DMS114 treated with DMSO at 0.1 percent for 48 hours (cell line): ENCODE measurements at regions not wholly inside any gene's neighbourhood (a gene's known extent, or its start where the extent isn't known, plus 50 kb on each side); places are given as distances from the start of the nearest gene placed in this dataset.

ENCODE experiments used
- DNase-seq: peaks from one replicate; lab custom pipeline; 2025; ENCODE audit not compliant: unreplicated experiment; lab: John Stamatoyannopoulos, UW

DNA sequence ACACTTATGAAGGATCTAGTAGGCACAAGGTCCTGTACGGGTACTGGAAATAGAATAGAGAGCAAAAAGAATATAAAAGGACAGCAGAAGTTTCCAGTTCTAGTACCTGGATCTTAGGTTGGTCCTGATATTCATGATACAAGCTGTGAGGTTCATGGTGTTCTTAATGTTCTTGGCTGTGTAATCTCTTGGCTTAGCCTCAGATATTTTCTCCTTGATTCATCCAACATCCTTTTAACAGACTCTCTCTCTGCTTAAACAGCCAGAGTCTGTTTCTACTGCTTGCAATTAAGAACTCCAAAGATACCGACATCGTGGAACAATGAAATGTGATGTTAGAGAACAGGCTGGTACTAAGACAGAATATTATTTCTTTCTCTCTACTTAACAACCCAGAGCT lies 49.9 kb downstream of the CNTN3 start:
- DNase-seq, result no peak

DNA sequence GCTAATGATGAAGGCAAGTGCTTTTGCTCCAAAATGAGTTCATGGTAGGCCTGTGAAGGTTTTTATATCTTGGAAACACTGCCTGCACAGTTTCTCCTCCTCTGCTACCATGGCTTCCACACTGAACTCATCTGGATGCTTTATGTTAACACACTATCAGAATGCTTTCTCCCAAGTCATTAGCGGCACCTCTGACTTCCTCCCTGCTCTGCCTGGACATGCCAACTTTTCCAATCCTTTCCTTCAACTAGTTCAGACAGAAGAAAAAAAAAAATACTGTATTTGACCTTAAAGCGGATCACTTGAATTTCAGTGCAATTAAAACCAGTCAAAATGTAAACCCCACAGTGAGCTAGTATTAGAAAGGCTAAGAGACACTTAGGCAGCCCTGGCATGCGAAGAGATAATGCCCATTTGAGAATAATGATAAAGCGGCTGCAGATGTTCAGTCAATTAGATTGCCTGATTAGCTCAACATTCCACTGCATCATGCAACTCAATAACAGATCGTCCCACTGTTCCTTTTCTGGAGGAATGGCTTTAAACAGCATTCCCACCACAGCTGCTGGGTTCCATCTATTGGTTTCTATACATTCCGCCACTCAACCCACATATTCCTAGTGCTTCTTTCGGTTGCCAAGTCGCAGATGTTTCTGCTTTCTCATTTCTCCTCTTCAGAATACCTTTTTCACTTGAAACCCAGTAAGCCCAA lies 51.7 kb downstream of the CNTN3 start:
- no peak for DNase-seq

DNA sequence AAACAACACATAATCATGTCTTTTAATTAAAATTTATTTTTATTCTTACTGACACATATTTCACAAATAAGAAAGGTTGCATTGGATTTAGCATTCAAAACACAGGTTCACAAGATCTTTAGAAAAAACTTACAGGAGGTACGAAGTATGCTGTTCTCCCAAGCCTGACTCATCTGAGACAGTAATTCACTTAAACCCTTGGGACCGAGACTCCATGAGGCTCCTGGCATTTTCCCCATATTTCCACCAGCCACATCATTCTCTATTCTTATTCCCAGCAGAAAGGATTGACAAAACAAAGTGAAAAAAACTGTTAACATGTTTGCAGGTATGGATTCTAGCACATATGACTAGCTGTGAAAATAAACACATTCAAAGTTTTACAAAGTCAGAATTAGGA lies 52.6 kb downstream of the CNTN3 start:
- no peak for DNase-seq

DNA sequence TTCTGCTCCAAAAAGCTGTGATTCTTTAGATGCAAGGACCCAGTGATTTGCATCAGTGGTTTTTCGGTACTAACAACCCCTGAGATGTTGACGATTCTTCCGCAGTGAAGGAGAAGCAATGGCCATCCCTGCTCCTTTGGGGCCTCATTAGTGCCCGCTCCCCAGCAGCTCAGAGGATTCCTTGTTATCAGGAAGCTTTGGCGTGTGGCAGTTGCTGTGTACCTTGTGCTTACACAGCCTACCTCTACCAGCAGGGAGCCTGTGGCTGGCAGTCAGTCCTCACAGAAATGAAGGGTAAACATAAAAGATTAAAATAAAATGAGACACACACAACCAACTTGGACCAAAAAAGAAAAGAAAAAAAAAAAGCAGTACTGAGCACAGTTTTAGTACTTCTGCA lies 55.2 kb downstream of the CNTN3 start:
- DNase-seq, result no peak

DNA sequence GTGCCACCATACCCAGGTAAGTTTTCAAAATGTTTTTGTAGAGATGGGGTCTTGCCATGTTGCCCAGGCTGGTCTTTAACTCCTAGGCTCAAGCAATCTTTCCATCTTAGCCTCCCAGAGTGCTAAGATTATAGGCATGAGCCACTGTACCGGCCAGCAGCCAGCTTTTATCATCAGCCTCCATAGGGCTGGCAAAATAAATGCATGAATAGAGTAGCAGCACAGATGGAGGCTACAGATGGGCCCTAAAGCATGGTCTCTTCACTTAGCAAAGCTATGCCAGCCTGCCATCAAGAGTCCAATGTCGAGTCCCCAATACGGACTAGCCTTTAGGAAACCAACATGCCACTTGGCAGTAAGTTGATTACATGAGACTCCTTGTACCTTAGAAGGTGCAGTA lies 63.8 kb downstream of the CNTN3 start:
- DNase-seq, result no peak

DNA sequence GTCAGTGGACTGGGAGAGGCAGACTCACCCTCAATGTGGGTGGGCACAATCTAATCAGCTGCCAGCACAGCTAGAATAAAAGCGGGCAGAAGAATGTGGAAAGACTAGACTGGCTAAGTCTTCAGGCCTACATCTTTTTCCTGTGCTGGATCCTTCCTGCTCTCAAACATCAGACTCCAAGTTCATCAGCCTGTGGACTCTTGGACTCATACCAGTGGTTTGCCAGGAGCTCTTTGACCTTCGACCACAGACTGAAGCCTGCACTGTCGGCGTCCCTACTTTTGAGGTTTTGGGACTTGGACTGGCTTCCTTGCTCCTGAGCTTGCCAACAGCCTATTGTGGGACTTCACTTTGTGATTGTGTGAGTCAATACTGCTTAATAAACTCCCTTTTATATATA lies 68.0 kb downstream of the CNTN3 start:
- no peak for DNase-seq

DNA sequence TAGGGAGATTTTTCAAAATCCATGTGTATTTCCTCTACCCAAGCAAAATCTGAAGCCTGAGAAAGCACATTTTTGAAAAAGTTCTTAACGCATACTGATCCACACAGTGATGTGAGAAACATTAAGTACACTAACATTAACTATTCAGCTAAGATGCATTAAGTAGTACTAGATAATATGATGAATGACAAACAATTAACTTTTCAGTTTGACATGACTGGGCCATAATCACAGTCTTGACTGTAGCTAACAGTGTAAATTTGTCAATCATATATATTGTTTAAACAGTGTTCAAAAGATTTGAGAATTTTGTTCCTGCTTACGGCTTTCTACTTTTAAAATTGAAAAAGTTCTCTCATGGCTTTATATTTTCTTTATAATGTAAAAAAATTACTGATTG lies 72.0 kb downstream of the CNTN3 start:
- DNase-seq, result no peak

DNA sequence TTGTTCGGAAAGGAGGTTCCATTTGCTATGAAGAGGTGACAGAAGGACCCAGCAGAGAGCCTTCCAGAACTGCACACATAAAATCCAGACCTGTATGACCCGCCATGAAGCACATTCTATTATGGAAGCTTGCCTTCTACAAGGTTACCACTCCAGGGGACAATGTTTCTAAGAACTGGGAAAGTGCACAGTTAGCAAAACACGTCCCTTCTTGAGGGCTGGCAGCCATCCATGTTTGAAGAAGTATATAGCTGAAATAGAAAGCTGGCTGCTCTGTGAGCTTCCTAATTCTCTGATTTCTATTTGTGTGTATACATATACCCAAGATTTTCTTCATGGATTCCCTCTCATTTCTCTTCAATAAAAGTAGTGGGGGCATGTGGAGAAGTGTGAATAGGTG lies 74.6 kb downstream of the CNTN3 start:
- DNase-seq, result no peak

DNA sequence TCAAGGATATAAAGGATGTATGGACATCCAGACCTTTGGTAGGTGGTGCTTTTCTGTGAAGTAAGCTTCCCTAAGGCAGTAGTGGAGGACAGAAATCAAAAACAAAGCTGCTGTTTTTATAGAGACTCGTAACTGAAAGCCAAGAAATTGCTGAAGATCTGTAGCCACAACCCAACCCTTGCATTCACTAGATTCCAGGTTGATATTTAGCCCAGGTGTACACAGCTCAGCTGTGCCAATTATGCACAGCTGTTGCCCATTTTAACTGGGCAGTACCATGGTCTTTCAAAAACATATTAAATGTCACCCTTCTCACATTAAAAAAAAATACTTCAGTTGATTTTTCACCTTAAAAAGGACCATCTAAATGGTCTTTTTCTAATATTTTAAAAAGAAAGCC lies 75.8 kb downstream of the CNTN3 start:
- DNase-seq, result no peak

DNA sequence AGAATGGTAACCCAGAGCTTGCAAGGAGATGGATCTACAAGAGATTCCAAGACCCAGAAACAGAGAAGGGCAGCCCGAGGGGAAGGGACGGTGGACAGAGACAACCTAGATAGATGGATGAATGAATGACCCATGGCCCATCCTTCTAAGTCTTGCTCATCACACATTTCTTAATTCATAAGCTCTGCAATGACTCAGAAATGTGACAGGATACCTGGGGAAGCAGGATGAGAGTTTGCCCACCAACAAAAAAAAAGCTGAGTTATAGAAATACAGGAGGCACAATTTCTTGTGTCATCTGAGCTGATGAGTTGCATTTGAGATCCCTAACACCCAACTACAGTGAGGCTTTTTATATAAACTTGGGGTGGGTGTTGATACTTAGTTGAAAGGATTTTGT lies 76.6 kb downstream of the CNTN3 start:
- no peak for DNase-seq

DNA sequence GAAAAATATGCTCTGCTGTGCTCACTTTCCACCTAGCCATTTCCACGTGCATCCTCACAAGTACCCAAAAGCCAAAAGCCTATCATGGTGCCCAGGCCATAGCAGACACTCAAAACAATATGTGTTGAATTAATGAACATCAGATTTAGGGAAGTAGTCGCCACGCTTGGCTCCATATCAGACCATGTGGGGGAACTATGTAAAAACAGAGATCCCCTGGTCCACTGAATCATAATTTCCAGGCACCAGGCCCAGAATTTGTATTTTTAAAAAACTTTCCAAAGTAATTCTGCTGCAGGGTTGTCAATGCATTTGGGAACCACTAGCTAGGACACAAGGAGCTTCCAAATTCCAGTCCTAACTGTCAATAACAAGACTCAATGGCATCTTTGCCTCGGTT lies 77.3 kb downstream of the CNTN3 start:
- DNase-seq, result no peak

DNA sequence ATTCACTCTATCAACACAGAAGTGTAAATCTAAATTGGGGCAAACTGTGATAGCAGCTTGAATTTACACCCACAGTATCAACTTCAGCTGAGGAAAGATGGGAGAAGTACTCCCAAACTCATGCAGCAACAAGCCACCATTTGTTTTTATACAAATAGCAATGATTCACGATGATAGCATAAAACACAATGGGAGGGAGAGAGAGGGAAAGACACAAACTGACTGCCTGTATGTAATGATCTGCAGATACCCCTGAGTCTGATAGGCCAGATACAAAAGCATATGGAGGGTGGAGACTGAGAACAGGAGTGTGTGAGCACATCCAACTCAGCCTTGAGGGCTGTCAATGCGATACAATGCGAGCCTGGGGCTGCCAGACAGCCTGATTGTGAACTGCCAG lies 79.2 kb downstream of the CNTN3 start:
- no peak for DNase-seq

DNA sequence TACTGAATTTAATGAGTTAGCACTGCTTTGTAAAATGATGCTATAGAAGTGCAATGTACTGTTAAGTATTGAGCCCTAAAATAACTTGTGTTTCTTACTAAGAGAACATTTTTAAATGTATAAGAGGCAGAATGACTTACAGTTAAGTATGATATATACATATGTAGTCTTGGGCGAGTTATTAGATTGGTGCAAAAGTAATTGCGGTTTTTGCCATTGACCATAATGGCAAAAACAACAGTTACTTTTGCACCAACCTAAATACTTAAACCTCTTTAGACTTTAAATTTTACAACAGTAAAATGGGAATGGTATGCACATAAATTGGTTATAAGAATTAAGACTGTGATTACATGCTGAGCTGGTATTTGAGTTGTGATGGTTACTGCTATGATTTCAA lies 79.8 kb downstream of the CNTN3 start:
- no peak for DNase-seq

DNA sequence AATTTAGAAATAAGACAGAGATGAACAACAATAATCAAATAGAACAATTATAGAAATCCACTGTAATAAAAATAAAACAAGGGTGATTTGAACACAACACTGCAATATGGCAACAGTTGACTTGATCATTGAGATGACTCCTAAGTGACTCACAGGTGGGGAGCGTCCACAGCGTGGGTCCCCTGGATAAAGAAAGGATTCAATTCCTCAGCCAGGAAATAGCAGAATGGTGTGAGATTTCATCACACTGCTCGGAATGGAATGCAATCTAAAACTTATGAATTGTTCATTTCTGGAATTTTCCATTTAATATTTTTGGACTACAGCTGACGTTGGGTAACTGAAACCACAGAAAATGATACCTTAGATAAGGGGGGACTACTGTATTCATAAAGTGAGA lies 82.0 kb downstream of the CNTN3 start:
- no peak for DNase-seq

DNA sequence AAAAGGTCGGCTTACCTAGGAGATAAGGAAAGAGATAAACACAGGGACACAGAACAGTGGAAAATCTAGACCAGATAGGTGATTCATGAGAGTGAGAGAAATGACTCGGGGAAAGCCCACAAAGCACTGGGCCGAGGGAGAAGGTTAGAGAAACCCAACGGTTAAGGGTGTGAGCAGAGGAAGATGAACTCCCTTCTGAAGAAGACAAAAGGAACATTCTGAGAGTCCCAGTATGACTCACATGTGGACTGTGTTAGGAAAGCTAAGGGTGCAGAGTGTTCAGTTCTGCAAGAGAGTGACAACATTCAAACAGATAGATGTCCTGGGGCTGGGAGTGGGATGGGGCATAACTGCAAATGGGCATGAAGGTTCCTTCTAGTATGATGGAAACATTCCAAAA lies 83.0 kb downstream of the CNTN3 start:
- no peak for DNase-seq

DNA sequence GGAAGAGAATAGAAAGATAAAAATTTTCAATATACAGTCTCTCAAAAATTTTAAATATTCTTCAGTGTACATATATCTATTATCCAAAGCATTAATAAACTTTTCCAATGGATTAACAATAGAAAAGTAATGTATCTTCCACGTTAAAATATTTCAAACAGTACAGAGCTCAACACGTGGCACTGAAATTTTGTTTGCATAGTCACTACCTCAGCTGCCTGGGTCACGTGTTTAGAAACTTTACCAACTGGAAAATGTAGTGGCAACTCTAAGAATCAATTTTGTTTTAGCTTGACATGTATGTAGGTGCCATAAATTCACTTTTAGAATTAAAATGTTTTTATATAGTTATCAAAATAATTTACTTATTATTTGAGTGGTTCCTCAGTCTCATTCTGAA lies 85.3 kb downstream of the CNTN3 start:
- no peak for DNase-seq

DNA sequence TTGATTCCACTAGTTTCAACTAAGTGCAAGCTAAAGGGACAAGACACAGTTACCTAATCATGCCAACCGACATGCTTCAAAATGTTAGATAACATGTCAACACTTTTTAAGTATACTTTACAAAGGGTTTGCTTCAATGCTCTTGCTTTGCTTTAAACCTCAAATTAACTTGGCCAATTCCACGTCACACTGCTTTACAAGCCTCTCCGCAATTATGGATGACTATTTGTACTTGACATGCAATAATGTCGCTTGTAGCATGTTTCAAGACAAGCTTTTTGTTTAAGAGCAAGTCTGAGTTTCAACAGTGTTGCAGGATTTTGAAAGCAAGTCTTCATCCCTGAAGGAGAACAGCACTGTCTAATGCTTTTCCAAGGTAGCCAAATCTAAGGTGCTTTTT lies 86.9 kb downstream of the CNTN3 start:
- no peak for DNase-seq

DNA sequence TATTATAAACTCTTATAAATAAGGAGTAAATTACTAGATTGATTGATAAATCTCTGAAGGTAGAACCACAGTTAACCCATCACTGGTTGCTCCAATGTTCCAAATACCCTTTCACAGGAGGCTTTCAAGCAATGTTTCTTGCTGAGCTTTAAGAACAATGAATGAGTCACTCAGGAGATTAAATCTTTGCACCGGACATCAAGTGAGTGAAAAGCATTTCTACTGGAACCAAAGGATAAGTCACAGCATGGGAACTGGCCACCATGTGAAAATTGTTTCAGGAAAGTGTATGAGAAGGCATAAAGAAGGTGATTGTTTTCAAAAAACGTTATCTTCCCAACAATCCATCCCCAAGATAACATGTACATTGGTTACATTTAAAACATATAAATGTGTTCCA lies 90.6 kb downstream of the CNTN3 start:
- no peak for DNase-seq

DNA sequence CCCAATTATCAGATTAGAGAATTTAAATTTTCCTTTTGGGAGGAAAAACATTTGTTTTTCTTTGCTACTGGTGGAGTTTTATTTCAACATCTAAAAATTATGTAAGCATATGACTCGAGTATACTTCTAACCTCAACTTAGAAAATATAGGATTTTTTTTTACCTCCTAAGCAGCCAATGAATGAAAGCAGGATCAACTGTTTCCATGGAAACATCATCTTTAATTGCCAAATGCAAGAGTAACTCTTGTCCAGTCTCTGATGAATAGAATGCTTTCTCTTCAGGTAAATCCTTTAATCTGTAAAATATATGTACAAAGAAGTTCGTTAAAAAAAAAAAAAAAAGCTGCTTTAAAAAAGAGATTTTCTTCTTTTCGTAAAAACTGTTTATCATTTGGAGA lies 93.6 kb downstream of the CNTN3 start:
- no peak for DNase-seq

DNA sequence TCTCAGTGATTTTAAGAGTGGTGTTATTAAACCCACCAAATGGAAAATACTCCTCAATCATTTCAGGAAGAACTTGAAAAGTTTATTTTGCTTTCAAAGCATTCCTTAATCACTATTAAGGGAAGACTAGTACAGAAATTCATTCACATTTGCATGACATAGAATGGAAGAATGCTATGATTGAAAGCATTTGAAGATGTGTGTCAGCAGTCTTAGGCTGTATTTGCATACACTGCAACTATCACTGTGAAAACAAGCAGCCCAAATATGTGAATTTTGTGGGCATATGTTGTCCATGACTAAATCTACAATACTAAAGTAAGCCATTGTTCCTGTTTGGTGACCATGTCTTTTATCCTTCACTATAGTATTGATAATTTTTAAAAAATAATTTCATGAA lies 95.8 kb downstream of the CNTN3 start:
- no peak for DNase-seq

DNA sequence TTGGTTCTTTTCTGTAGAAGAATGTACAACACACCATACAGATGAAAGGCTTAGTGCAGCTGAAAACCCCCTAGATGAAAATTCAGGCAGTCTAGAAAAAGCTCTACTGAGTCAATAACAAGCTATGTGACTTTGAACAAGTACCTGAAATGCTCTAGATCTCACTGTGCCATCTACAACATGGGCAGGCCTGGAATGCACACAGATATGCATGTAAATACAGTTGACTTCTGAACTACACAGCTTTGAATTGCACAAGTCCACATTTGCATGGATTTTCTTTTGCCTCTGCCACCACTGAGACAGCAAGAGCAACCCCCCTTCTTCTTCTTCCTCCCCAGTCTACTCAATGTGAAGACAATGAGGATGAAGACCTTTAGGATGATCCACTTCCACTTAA lies 98.4 kb downstream of the CNTN3 start:
- no peak for DNase-seq

DNA sequence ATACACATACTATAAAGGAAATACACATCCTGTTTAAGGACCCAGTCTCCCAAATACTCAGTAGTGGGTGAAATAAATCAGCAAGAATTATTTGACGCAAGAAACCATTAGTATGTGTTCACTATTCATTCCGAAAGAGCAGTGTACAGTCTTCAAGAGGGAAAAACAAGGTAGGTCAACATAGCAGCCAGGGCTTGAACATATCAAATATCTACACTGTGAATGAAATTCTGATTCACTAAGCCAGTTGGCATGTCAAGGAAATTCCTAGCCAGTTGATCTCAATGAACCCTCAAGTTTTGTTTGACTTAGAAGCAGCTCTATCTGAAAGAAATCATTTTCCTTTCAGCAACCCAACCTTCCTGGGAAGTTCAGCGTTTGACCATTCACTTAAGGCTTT lies 99.0 kb downstream of the CNTN3 start:
- no peak for DNase-seq

DNA sequence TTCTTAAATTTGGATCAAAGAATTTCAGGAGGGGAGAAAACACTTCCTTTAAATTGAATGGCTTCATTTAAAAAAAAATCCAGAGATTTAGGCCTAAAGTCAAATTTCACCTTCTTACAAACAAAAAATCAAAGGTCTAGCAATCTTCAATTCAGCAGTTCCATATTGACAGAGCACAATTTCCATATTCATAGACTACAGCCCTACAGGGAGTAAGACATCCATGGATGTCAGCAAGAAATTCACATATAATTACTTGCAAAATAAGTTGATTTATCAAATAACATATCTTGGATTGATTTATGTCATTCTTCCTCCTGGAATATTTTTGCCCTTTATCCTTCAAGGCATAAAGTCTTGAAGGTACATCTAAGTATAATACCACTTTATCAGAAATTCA lies 103.4 kb downstream of the CNTN3 start:
- DNase-seq, result no peak
